ENCODE measurements at regions not wholly inside any gene's neighbourhood (a gene's known extent, or its start where the extent isn't known, plus 50 kb on each side); places are given as distances from the start of the nearest gene placed in this dataset.
"Not testable (repeated sequence)": the region's sequence is repeated elsewhere in the genome, so short reads cannot be mapped to it uniquely, and the experiment has no call there.

- H3K4me3 ChIP-seq (ENCODE audit: low read depth, low read length): no peak overlapping the region
- no peak for DNase-seq (ENCODE audit: low read depth)
- no peak for TF ChIP-seq CTCF (conservative IDR thresholded peaks at IDR 0.05; ENCODE audit: low read depth, low read length)
These were observed 349.4 kb upstream of the JARID2 start for GRCh38 chr6:14896475-14896874.

- TF ChIP-seq CTCF (conservative IDR thresholded peaks at IDR 0.05; ENCODE audit: low read depth, low read length): no peak
- no peak overlapping the region for H3K4me3 ChIP-seq (ENCODE audit: low read depth, low read length)
- DNase-seq (ENCODE audit: low read depth): no peak
These were observed 348.0 kb upstream of the JARID2 start for GRCh38 chr6:14897831-14898230.

- DNase-seq (ENCODE audit: low read depth); H3K4me3 ChIP-seq (ENCODE audit: low read depth, low read length): not testable (repeated sequence)
These were observed 346.4 kb upstream of the JARID2 start for GRCh38 chr6:14899441-14899840.

GRCh38 chr6:14900919-14901318 is 344.9 kb upstream of the JARID2 start:
- no peak overlapping the region for H3K4me3 ChIP-seq (ENCODE audit: low read depth, low read length)
- DNase-seq (ENCODE audit: low read depth): no peak
- TF ChIP-seq CTCF (conservative IDR thresholded peaks at IDR 0.05; ENCODE audit: low read depth, low read length): no peak

GRCh38 chr6:14903176-14904038 is 342.5 kb upstream of the JARID2 start:
- TF ChIP-seq CTCF (conservative IDR thresholded peaks at IDR 0.05; ENCODE audit: low read depth, low read length): no peak
- no peak for DNase-seq (ENCODE audit: low read depth)
- H3K4me3 ChIP-seq (ENCODE audit: low read depth, low read length): no peak overlapping the region

GRCh38 chr6:14905201-14905600 is 340.7 kb upstream of the JARID2 start:
- DNase-seq (ENCODE audit: low read depth): no peak
- no peak for TF ChIP-seq CTCF (conservative IDR thresholded peaks at IDR 0.05; ENCODE audit: low read depth, low read length)
- no peak overlapping the region for H3K4me3 ChIP-seq (ENCODE audit: low read depth, low read length)

GRCh38 chr6:14906621-14907020 is 339.2 kb upstream of the JARID2 start:
- no peak for DNase-seq (ENCODE audit: low read depth)
- no peak for TF ChIP-seq CTCF (conservative IDR thresholded peaks at IDR 0.05; ENCODE audit: low read depth, low read length)
- no peak overlapping the region for H3K4me3 ChIP-seq (ENCODE audit: low read depth, low read length)

Measured in epithelial cell of proximal tubule (primary cell).